GM12872 (cell line): ENCODE measurements at regions not wholly inside any gene's neighbourhood (a gene's known extent, or its start where the extent isn't known, plus 50 kb on each side); places are given as distances from the start of the nearest gene placed in this dataset.

Experiments used
- CTCF ChIP-seq: IDR thresholded peaks from 3 replicates; pipeline ENCODE4 v1.5.1; 2011; ENCODE audit warnings: low read depth, mild to moderate bottlenecking, low read length, moderate library complexity; ENCODE audit not compliant: insufficient read depth

GRCh38 chr9:96048104-96048955, 172.8 kb downstream of the ERCC6L2 start:
- TF ChIP-seq CTCF, result no peak

GRCh38 chr9:96047741-96048103, 172.2 kb downstream of the ERCC6L2 start:
- TF ChIP-seq CTCF, result no peak

GRCh38 chr9:96047116-96047639, 171.7 kb downstream of the ERCC6L2 start:
- TF ChIP-seq CTCF, result no peak

GRCh38 chr9:96045811-96046210, 170.3 kb downstream of the ERCC6L2 start:
- TF ChIP-seq CTCF, result no peak

GRCh38 chr9:96044401-96044800, 168.9 kb downstream of the ERCC6L2 start:
- no peak for TF ChIP-seq CTCF

- TF ChIP-seq CTCF, result no peak
These were observed 165.3 kb downstream of the ERCC6L2 start for GRCh38 chr9:96040591-96041461.

- no peak for TF ChIP-seq CTCF
These were observed 163.4 kb downstream of the ERCC6L2 start for GRCh38 chr9:96038914-96039313.
